Coronary artery (tissue), 2 donors: ENCODE measurements at regions not wholly inside any gene's neighbourhood (a gene's known extent, or its start where the extent isn't known, plus 50 kb on each side); places are given as distances from the start of the nearest gene placed in this dataset.

Source experiments
- DNase-seq: peaks from one replicate; pipeline ENCODE4 v3.0.0-alpha.2; 2017; ENCODE audit warnings: low spot score
- H3K27ac ChIP-seq, 2 donors: fragments of 200-600 bp; sonication (generic); one replicate each; pipeline ENCODE4 v1.5.1; 2016 to 2019
- H3K4me3 ChIP-seq: fragments of 200-600 bp; sonication (generic); 2 replicates; pipeline ENCODE4 v1.5.1; 2016; ENCODE audit warnings: mild to moderate bottlenecking, moderate library complexity
- TF ChIP-seq, protein P1 (sequence below): fragments of 200-600 bp; sonication (generic); IDR thresholded peaks from one replicate; pipeline ENCODE4 v1.5.1; 2019; ENCODE audit warnings: antibody characterized with exemption

DNA sequence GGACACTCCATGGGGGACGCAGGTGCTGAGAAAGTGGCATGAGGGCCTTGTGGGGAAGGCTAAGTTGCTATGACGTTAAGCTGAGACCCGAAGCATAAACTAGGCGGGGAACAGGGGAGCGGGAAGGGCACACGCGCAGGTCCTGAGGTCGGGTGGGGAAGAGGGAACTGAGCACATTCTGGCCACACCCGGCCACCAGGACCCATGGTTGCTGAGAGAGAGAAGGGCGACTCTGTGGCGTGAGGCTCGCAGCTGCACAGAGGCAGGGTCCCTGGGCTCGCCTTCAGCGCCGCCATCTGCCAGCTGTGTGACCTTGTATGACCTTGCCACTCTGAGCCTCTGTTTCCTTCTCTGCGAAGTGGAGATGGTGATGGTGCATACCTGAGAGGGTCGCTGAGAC is 182.5 kb downstream of the PHETA1 start:
- no peak for DNase-seq
- Histone ChIP-seq H3K27ac (no peak overlapping the region), H3K4me3 (no peak overlapping the region)
- TF ChIP-seq, protein P1, sequence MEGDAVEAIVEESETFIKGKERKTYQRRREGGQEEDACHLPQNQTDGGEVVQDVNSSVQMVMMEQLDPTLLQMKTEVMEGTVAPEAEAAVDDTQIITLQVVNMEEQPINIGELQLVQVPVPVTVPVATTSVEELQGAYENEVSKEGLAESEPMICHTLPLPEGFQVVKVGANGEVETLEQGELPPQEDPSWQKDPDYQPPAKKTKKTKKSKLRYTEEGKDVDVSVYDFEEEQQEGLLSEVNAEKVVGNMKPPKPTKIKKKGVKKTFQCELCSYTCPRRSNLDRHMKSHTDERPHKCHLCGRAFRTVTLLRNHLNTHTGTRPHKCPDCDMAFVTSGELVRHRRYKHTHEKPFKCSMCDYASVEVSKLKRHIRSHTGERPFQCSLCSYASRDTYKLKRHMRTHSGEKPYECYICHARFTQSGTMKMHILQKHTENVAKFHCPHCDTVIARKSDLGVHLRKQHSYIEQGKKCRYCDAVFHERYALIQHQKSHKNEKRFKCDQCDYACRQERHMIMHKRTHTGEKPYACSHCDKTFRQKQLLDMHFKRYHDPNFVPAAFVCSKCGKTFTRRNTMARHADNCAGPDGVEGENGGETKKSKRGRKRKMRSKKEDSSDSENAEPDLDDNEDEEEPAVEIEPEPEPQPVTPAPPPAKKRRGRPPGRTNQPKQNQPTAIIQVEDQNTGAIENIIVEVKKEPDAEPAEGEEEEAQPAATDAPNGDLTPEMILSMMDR, result no peak

DNA sequence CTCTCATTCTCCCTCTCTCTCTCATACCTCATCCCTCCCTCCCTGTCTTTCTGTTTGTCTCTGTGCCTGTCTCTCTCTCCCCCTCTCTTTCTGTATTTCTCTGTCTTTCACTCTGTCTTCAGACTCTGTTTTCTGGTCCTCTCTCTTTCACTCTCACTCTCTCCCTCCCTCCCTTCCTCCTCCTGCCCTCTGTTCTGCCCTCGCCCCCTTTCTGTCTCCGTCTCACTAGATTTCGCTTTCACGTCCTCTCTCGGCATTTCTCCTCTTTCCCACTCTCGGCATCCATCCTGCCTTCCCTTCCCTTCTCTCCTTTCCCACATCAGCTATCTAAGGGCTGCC is 183.0 kb downstream of the PHETA1 start:
- DNase-seq, result no peak
- Histone ChIP-seq H3K27ac (no peak overlapping the region), H3K4me3 (no peak overlapping the region)
- TF ChIP-seq, protein P1, result no peak

DNA sequence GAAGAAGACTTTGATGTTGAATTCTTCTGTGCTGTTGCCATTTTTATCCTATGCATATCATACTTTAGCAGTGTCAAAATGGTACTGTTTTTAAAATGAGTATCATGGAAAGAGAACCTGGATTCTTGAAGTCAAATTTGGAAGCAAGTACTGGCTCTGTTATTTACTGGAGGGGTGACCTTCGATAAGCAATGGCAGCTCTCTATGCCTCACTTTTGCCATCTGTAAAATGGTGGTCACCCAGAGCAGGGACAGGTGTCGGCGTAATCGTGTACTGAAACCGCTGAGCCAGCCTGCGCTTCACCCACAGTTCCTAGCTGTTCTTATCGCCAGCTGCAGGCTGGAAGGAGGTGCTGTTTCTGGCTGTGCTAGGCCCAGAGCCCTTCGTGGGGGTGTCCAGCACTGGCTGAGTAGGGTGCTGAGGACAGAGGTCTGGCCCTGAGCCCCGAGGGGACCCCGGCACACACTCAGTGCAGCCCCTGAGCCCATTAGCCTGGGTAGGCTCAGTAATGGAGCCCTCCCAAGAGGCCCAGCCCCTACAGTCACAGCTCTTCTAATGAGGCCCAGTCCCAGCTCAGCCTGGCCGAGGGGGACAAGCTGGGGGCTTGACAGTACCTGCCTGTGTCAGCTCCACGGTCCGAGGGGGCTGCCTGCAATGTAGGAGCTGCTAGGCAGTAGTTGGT is 183.5 kb downstream of the PHETA1 start:
- Histone ChIP-seq H3K27ac (no peak overlapping the region), H3K4me3 (no peak overlapping the region)
- DNase-seq, result no peak
- TF ChIP-seq, protein P1, result no peak

GRCh38 chr12:111184161-111184560 is 184.7 kb downstream of the PHETA1 start:
- Histone ChIP-seq H3K27ac (no peak overlapping the region), H3K4me3 (no peak overlapping the region)
- TF ChIP-seq, protein P1, result no peak
- no peak for DNase-seq

GRCh38 chr12:111183094-111183493 is 185.8 kb downstream of the PHETA1 start:
- H3K4me3 ChIP-seq, result no peak overlapping the region
- no peak for DNase-seq
- no peak overlapping the region for H3K27ac ChIP-seq
- TF ChIP-seq, protein P1, result no peak

DNA sequence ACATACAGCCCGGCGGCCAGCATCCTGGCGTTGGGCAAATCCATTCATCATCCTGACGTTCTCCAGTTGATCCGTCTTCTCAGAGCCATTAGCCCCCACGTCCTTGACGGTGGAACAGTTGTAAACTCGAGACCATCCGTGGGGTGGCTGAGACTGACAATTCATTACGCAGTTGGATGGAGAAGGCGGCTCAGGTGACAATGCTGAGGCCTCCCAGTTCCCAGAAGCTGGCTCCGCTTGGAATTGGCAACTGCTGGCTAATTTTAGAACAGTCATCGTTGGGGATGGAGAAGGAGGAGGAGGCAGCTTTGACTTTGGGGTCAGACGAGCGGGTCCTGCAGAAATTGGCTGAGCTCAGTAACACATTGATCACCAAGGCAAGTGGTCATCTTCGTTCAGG is 186.5 kb downstream of the PHETA1 start:
- TF ChIP-seq, protein P1, result no peak
- DNase-seq, result no peak
- no peak overlapping the region for H3K4me3 ChIP-seq
- H3K27ac ChIP-seq, result no peak overlapping the region

- DNase-seq, result no peak
- no peak overlapping the region for H3K27ac ChIP-seq
- H3K4me3 ChIP-seq, result no peak overlapping the region
- TF ChIP-seq, protein P1, result no peak
Observed at GRCh38 chr12:111181143-111181726, 187.7 kb downstream of the PHETA1 start.
